Keratinocyte (primary cell): ENCODE measurements at regions not wholly inside any gene's neighbourhood (a gene's known extent, or its start where the extent isn't known, plus 50 kb on each side); places are given as distances from the start of the nearest gene placed in this dataset.

ENCODE experiments used
- CTCF ChIP-seq, 3 experiments: IDR thresholded peaks in 1 of 3; conservative IDR thresholded peaks in 1 of 3; optimal IDR thresholded peaks in 1 of 3; 2 replicates in 2 of 3; 3 replicates in 1 of 3; pipeline versions ENCODE3 to v1.5.1; 2011; ENCODE audit warnings: low read length in 3 of 3, mild to moderate bottlenecking in 3 of 3, moderate library complexity in 2 of 3, control low read depth in 1 of 3, inconsistent platforms in 1 of 3; ENCODE audit not compliant: insufficient read depth in 2 of 3; ENCODE audit errors: extremely low read depth in 1 of 3
- EZH2 ChIP-seq: IDR thresholded peaks from one replicate; pipeline ENCODE4 v1.6.1; 2012; ENCODE audit warnings: inconsistent platforms, mild to moderate bottlenecking, low read length, moderate library complexity

- TF ChIP-seq CTCF (optimal IDR thresholded peaks at IDR 0.05 in 1 of 3, IDR thresholded peaks at IDR 0.05 in 1 of 3, conservative IDR thresholded peaks at IDR 0.05 in 1 of 3; ENCODE audit: extremely low read depth in 1 of 3, insufficient read depth in 2 of 3, low read length in 3 of 3) (no peak), EZH2 (no peak)
These were observed 134.2 kb upstream of the PIK3C3 start for GRCh38 chr18:41820784-41821183.
